GM18909 (cell line): ENCODE measurements at regions not wholly inside any gene's neighbourhood (a gene's known extent, or its start where the extent isn't known, plus 50 kb on each side); places are given as distances from the start of the nearest gene placed in this dataset.

Source experiments
- ATAC-seq: cut with Tn5 transposase; IDR thresholded peaks from one replicate; pipeline ENCODE4 v1.9.1; 2021; ENCODE audit warnings: mild to moderate bottlenecking; ENCODE audit not compliant: unreplicated experiment, poor library complexity

DNA sequence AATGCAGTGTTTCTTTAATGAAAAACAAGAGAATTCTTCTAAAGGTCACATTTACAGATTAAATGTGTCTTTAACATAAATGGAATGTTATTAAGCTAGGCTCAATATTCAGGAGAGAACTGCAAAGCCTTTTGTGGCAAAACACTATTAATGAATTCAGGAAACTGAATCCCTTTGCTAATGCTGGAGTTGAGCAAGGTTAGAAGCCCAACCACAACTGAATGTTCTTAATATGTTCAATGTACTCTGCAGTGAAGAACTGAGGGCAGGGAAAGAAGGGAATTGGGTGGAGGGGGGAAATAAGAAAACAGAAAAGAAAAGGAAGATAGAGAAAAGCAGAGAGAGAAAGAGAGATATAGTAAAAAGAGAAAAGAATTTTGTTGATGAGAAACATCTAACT, 276.7 kb upstream of the TMEM161B start:
- ATAC-seq = no peak

DNA sequence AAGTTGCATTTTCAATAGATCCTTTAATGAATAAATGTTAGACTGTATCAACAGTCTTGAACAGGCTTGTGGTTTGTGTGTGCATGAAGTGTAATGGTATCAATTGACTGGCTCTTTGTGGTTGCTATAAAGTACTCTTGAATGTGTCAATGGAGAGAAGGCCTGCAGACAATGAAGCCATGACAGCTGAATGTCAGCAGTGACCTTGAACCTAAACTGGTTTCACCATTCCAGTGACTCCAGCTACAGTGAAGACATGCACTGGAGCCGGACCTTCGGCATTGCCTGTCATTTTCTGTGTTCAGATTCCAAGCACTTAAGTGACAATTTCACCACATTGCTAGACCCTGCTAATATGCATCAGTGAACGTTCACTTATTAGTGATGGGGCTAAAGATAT, 276.0 kb upstream of the TMEM161B start:
- no peak for ATAC-seq

DNA sequence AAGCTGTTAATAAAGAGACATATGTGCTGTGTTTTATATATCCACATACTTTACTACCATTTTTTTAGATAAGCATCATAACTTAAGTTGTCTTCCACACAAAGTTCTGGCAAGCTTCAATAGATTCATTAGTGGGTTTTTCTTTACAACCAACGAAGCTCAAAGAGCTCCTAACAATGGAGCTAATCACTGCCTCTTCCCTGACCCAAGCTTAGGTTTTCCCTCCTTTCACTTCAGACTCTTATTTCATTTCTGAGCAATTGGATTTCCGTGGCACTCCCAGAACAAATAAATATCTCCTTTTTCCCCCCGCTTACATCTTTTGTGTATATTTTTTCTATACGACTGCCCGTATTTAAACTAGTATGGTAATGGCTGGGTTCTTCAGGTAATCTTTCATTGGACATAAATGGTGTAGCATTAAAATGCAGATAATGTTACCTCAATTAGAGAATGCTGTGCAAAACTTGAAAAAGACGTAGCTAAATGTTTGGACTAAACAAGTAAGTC, 275.5 kb upstream of the TMEM161B start:
- no peak for ATAC-seq

DNA sequence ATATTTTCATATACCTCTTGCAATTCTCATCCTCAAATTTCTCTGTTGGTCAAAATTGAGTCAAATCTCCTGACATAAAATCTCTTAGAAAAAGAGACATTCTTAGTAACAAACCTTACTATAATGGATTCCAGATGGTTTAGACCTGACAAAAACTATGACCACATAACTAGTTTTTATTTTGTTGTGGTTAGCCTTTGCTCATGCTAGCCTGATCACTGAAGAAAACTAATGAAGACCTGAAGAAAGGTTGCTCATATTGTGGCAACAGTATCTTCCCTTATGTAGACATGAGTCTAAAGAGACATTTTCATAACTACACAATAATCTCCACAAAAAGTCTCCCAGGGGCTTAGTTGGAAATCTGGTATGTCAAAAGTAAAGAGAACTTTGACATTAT, 274.1 kb upstream of the TMEM161B start:
- ATAC-seq = no peak

DNA sequence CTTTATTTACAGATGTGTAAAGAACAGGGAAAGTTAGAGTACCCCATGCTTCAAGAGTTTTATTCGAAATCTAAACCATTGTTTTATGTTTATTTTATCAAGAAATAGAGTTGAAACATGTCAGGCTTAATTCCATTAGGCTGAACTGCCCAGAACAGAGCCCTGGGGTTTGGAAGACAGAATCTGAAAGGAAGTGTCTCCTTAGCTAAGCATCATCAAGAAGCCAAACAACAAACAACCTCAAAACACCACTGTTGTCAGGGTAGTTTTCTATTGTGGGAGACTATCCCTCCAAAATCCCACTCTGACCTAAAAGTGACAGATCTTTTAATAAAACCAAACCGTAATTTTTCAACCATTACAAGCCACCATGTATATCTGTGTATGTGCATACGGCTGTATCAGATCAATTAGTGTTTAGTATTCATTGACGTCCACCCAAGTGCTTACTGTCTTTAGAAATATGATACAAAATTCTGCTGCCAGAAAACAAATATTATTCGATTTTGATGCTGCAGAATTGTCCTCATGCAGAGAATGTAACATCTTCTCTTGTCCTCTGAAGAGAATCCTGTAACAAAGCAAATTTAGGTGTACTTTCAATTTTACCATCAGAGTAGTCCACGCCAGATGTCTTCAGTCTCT, 271.9 kb upstream of the TMEM161B start:
- ATAC-seq = no peak

DNA sequence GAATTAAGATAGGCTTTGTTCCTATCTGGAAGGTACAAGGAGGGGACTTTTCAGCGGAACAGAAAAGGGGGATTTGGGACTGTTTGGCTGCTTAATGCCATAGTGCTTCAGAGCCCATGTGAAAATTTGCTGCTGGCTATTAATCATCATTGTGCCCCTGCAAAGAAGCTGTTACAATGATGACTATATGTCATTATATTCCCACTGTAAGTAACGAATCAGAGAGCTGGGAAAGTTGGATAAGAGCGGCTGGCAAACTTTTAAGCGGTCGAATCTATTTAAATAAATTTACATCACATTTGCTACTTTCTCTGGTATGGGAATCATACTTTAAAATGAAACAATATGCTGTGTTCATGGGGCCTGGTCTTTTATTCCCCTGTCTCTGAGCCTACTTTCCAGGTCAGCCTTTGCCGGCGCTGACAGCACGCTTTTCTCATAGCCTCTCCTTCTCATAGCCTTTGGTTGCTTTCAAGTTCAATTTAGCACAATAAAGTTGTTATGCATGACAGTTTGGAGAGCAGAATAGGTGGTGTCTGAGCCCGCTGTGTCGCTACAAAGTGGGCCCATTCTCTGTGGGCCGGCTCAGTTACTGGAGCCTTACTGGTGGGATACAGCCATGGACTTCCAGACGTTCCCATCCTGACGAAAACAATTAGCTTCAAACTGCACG, 271.2 kb upstream of the TMEM161B start:
- ATAC-seq = no peak

DNA sequence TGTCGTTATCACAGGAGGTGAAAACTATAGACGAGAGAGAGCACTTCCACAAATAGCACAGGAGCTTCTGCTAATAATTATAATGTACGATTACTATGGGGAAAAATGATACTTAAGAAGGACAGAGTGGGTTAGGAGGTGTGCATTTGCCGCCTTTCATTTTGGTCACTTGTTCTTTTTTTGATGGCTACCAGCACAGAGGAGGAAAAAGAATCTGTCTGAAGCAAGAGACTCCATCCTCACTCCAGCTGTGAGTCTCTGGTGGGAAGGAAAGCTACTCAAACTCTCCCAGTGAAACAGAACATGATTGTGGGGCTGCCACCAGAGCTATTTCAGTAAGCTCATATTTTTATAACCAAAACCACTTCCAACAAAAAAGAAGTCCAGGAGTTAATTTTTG, 270.4 kb upstream of the TMEM161B start:
- ATAC-seq = no peak

DNA sequence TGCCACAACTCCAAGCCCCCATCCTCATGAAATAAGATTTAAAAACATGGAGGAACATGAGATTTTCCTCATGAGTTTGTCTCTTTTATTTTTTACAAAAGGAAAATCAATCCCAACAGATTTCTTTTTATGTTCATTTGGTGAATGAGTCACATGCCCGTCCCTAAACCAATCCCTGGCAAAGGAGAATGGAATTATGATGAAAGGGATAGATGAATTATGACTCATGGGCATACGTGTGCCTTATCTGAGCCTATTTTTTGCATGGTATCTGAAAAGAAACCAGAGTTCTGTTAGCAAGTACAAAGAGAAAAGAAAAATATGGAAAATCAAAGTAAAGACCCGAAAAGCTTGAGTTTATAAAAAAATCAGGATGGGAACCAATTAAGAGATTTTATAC, 267.5 kb upstream of the TMEM161B start:
- ATAC-seq = no peak

DNA sequence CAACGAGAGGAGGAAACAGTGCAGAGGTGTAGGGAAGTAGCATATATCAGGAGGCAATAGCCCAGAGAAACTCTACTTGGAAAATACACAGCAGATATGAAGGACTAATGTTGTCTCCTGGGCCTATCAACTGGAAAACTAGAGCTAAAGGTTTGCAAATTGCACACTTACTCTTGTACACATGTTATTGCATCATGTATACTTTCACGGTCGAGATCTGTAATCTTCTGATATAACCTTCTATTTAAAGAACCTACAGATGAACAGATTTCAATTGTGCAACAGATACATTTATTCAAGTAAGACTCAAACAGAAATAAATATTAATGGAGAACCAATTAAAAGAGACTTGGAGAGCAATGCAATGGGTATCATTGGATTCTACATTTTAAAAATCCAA, 256.3 kb upstream of the TMEM161B start:
- no peak for ATAC-seq

DNA sequence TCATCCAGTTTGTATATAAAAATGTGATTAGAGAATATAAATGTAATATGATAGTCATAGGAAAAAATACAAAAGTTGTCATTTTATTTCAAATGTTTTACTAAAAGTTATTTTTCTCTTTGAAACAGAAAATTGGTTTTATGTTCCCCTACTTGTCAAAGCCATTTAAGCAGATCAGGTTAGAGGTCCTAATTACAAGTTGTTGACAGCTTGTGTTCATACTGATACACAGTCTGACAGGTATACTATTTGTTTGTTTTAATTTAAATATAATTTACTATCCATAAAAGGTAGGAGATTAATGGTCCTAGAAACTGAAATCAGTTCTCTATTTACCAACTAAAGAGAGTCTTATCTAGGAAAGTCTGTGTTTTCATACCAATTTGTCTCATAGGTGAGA, 250.4 kb upstream of the TMEM161B start:
- no peak for ATAC-seq

DNA sequence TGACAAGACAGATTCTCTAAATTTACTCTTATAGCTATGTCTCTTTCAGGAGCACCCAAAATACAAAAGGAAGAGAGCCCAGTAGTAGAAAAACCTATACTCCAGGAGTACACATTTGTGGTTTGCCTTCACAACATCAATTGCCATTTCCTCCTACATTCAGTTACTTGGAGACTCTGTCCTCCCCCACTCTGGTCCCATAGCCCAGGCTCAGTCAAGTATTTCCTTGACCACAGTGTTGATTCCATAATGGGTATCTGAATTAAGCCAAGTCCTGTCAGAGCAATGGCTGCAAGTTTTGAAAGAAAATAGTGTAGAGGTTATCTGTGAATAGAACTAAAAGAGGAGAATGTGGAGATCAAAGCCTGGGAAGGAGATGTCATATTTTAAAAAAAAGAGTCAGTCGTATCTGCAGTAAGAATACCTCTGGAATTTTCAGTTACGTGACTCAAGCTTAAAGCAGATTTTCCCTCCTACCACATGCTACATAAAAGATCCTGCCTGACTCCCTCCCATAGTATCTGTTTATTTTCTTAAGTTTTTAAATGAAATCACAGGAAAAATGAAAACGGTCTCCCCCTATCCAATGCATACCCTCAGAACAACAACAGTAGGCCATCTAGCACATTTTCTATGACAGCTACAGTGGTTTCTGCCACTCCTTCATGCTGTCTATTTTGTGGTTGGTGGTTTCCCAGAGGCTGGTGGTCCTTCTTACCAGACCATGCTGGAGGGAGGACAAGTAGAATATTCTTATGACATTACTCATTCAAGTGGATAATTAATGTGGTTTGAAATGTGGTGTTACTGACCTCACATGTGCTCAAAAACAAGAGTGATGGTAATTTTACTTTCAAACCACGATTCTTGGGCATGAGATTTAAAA, 249.7 kb upstream of the TMEM161B start:
- no peak for ATAC-seq

DNA sequence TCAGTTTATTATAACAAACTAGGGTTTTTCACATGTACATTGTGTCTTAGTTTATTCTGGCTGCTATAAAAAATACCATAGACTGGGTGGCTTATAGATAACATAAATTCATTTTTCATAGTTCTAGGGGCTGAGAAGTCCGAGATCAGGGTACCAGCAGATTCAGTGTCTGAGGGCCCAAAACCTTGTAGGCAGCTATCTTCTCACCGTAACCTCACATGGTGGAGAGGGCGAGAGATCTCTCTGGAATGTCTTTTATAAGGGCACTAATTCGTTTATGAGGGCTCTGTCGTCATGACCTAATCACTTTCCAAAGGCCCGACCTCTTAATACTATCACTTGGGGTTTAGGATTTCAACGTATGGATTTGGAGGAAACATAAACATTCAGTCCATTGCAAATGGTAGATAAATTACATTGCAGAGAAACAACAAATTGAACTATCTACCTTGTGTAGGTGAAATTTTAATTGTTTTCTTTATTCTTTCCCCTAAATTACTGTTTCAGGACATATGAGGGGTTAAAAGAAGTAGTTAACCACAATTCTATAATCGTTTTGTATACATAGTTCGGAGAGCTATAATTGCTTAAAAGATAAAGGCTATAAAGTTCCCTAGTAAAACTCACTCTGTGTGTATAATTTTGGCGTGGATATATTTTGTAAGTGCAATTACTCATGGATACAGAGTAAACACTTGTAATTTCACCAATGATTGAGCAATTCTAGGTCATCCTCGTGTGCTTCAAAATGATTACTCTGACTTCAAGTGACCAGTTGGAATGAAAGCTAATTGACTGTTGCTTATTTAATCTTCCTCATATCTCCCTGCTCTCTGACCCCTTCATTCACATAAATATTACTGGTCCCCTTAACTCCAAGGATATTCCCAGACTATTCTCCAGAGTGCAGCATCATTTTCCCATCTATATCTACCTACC, 247.5 kb upstream of the TMEM161B start:
- ATAC-seq = no peak

DNA sequence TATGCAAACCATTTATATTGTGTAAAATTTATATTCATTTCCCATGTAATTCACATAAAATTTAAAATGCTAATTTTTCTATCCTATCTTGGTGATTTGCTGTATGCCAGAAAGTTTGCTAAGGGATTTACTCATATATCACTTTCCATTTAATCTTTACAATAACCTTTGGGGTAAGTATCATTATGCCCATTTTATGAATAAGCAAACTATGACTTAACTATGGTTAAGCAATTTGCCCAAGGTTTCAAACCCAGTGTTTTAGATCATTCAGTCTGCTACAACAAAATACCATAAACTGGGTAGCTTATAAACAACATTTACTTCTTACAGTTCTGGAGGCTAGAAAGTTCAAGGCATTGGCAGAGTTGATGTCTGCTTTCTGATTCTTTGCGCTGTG, 246.4 kb upstream of the TMEM161B start:
- ATAC-seq = no peak

DNA sequence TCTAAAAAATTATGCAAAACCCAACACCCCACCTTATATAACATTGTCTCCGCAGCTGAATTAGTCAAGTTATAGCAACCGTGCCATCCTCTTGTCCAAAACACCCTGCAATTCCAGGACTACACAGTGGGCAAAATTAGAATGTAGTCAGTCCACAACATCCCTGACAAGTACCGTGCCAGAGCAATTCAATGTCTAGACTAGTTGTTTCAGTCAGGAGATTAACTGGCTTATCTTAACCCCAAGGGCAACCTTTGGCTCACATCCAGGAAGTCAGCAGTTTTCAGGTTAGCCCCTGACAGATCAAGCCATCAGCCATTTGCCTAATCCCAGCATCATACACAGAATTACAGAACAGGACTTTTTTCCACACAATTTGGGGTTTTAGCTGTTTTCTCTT, 240.8 kb upstream of the TMEM161B start:
- no peak for ATAC-seq

DNA sequence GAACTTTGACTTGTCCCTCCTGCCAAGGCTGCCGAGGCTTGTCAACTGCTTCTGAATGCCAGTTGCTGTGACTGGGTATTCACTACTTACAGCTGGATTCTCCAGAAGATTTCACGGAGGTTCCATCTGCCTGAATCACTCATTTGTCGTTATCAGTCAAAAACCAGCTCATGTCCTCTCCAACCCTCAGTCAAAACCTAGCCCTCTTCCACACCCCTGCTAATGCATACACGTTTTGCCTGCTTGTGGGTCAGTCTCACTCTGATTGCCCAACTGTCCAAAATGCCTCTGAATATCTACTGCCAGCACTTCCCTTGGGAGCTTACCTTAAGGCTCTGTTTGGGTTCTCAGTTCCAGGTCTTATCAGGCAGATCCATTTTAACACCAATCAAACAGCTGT, 238.6 kb upstream of the TMEM161B start:
- no peak for ATAC-seq

DNA sequence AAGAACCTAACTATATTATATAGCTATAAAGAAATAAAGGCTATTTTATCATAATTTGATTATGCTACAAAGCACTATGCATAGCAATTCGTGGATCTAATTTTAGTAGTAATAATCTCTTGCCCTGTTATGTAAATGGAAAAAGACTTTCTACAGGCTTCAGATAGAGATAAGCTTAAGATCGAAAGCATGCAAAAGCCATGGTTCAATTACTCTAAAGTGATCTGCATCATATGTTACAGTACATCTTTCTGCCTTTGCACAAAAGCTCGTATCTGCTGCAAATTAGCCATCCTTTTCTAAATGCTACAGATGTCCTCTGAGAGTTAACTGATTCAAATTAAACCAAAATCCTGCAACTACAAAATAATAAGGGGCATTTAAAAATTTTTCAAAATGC, 234.8 kb upstream of the TMEM161B start:
- ATAC-seq = no peak

DNA sequence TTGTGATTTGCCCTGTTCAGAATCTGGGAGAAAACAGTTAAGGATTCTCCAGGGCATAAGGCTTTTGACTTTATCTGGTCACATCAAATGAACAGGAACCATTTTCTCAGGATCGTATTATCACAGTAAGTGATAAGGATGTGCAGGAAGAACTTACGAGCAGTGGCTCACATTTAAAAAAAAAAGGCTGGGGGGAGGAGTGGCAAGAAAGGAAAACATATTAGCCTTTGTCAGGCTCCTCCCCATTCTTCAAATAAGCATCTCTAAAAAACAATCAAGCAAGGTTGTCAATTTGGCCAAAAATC, 234.3 kb upstream of the TMEM161B start:
- no peak for ATAC-seq

DNA sequence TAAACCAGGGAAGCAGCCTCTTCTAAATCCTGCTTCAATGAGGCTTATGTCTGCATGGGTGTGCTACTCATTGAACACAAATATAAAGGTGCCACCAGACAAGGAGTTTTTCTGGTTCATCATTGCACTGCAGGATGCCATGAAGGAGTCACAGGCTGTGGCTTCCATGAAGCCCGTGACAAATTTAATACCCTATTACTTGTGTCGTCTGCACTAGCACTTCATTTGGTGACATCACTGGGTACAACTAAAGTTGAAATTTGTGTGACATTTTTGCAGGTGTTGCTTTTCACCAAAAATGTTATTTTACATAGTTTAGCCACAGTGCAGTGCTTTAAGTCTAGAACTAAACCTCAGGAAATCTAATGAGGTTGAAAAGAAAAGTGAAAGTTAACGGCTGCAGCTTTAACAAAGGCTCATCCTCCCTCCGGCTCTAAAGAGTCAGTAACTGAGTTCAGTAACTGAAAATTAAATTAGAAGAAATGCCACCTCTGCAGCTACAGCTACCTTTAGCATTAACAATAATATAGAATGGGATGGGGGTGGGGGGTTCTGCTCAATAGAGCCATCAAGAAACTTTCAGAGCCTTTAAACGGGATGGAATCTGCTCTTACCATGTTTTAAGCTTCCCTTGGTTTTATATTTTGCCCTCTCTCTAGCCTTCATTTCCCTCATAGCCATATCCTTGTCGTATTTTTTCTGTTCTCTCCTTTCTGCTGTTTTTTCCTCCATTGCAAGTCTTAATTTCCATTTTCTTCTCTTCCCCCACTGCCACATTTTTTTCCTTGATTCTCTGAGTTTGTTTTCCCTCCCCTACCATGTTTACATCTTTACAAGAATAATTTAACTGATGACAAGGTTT, 233.8 kb upstream of the TMEM161B start:
- peak; percentile 88 for ATAC-seq

DNA sequence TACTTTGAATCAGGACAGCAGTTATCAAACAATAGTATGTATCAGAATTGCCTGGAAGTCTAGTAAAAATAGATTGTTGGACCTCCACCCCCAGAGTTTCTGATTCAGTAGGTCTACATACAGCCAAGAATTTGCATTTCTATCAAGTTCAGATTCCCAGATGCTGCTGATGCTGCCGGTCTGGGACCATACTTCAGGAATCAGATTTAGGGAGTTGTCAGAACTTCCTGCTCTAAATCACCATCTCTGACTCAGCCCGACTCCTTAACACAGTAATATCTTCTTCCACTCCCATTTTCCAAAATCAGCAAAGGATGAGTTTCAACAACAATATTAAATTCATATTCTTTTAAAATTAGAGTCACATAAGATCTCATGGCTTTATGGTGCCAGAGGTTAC, 227.2 kb upstream of the TMEM161B start:
- ATAC-seq = no peak
